ENCODE measurements at regions not wholly inside any gene's neighbourhood (a gene's known extent, or its start where the extent isn't known, plus 50 kb on each side); places are given as distances from the start of the nearest gene placed in this dataset.

DNA sequence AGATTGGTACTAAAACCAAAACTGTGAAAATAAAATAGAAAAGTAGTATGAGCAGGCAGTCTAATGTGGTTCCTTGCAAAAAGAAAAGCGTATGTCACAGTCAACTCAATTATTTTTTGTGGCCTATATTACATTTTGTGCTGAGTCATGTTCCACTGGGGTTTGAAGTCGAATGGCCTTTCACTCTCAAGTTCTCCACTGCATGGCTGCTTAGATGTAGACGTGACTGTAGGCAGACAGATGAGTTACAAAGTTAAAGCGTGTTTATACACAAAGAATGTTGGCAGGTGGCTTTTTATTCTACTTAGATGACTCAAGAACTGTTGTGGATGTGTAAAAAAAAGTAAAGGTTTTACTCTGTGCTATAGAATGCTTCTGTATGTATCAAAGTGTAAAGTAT lies 133.9 kb downstream of the SLITRK6 start:
- no peak for DNase-seq (ENCODE audit: low read depth in 3 of 3)

- DNase-seq (ENCODE audit: low read depth in 3 of 3), result no peak
Measured at GRCh38 chr13:85663856-85664255, 135.4 kb downstream of the SLITRK6 start.

GRCh38 chr13:85662186-85662585 lies 137.0 kb downstream of the SLITRK6 start:
- no peak for DNase-seq (ENCODE audit: low read depth in 3 of 3)

DNA sequence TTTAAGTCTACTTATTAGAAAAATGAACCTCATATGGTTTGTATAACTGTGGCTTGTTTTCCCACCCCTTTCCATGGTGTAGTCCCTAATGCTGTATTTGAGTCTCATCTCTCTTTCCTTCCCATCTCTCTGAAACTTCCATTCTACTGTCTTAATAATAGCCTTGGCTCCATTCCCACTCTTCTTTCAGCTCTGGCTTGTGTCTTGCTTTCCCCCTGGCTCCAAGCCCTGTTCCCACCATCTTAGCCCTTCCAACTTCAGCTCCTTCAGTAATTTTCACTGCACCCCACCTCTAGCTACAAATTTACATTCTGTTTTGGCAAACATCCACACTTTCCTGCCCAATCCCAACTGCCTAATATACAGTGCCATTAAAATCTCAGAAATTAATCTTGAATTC lies 137.5 kb downstream of the SLITRK6 start:
- DNase-seq (ENCODE audit: low read depth in 3 of 3), result no peak

GRCh38 chr13:85659493-85659892 lies 139.7 kb downstream of the SLITRK6 start:
- no peak for DNase-seq (ENCODE audit: low read depth in 3 of 3)

DNA sequence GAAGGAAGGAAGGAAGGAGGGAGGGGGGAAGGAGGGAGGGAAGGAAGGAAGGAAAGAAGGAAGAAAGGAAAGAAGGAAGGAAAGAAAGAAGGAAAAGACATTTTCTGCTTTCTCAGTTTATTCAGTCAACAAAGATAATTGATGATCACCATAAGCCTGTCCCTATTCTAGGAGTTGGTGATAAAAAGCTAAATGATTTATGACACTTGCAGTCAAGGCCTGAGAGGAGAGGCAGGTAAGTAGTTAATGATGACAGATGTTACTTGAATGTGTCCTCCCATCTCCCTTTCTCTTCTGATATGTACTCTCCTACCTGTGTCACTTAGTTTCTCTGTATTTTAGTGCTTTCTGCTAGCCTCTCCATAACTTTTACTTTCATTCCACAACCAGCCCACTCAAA lies 141.3 kb downstream of the SLITRK6 start:
- DNase-seq (ENCODE audit: low read depth in 3 of 3), result no peak

DNA sequence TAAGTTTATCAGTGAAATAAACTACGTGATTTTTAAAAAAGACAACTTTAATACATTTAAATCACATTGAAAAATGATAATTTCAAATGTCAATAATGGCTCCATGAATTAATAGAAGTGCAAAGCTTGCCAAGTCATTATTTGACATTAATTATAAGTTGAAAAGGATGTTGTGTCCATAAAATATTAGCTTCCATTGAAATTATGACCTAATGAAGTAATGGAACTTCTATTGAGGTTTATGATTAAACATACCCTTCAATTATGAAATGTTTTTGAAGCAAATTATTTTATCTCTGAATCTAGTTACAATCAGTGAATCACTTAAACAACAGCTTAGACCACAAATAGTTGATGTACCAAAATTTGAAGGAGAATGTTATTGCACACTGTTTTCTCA lies 144.2 kb downstream of the SLITRK6 start:
- no peak for DNase-seq (ENCODE audit: low read depth in 3 of 3)

DNA sequence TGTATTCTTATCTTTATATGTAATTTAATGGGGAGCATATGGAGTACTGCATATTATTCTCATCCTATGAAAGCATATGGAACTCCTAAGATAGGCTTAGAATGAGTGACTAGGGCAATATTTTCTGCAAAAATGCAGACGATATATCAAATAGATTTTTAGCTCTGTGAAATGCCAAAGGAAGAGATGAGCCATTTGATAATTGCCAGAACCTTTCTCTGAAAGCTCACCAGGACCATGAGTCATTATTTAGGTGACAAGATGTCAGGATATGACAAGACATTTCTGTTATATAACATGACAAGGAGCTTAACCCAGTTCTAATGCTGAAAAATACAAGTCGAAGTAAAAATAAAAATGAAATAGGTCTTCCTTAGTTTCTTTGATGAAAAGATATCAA lies 145.0 kb downstream of the SLITRK6 start:
- DNase-seq (ENCODE audit: low read depth in 3 of 3), result no peak

GRCh38 chr13:85653681-85654080 lies 145.5 kb downstream of the SLITRK6 start:
- no peak for DNase-seq (ENCODE audit: low read depth in 3 of 3)

- no peak for DNase-seq (ENCODE audit: low read depth in 3 of 3)
Measured at GRCh38 chr13:85652491-85652890, 146.7 kb downstream of the SLITRK6 start.

- no peak for DNase-seq (ENCODE audit: low read depth in 3 of 3)
Measured at GRCh38 chr13:85651440-85651839, 147.8 kb downstream of the SLITRK6 start.

DNA sequence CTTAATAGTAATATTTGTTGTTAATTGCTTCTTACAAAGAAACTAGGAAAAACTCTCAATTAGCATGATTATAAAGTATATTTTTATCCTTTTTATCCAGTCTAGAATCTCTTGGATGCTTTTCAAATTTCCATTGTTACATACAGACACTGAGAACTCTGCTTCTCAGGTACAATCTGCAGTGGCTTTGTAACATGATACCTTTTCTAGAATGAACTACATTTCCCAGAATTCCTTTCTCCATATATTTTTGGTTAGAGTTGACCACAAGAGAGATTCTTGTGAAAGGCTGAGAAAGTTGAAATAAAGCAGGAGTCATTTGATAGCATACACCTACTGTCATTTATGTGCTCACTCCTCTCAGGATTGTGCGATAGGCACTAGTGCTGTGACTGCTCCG lies 148.6 kb downstream of the SLITRK6 start:
- no peak for DNase-seq (ENCODE audit: low read depth in 3 of 3)

DNA sequence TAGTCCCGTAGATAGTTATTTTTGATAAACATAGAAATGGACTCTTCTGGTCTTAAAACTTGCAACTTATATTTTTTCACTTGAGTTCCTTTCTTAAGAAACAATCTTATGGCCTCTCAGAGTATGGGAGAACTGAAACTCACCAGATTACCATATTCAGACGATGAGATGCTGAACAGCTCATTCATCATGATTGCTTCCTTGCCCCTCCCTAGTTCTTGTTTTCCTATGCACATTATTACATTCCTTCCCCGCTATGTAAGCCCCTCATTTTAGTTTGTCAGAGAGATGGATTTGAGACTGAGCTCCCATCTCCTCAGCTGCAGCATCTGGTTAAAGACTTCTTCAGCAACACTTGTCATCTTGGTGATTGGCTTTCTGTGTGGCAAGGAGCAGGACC lies 158.5 kb downstream of the SLITRK6 start:
- no peak for DNase-seq (ENCODE audit: low read depth in 3 of 3)

DNA sequence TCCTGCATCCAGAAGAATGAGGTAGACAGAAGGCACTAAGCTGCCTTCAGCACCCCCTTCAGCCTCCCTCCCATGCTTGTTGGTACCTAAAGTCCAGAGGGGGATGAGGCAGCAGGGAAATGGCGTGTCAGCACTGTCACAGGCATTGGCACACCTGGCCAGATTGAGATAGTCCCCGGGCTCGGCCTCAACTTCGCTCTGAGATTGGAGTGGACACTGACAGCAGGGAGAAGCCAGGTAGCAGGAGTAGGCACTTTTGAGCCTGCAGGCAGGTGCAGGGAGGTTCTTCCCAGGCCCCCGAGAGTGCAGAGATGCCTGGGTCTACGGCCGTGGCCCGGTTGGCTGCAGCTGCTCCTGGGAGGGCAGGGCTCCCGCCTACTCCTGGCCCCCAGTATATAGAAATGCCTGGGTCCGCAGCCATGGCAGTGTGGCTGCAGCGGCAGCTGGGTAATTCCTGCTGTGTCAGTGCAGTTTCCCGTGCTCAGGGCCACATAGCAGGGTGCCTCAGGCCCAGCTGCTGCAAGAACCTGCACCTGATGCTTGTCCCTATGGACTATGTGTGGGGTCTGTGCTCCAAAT lies 160.3 kb downstream of the SLITRK6 start:
- no peak for DNase-seq (ENCODE audit: low read depth in 3 of 3)

- no peak for DNase-seq (ENCODE audit: low read depth in 3 of 3)
Measured at GRCh38 chr13:85638265-85638664, 161.0 kb downstream of the SLITRK6 start.

DNA sequence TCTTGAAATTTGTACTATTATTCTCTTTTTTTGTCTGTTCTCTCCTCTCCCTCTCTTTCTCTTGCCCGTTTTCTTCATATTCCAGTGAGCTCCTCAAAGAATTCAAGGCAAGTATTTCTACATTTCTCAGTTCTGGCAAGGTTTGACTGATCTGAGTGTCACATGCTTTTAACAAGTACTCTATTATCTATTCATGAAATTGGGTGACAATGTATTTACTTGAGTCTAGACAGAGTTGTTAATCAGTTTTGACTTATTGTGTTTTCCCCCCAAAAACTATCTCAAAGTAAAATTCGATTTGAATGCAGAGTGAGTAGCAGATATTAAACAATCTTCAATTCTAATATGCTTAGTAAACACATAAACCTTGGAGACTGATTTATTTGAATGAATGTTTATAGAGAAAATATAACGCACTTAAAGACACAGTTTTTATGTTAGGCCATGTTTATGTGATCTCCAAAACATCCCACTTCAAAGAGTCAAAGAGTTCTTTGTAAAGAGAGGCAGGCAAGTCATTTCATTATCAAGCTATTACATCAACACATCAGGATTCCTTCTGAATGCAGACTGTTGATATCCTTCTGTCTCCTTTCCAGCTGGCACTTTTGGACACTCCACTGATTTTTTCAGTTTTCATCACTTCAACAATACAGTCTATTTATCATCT lies 166.6 kb downstream of the SLITRK6 start:
- DNase-seq (ENCODE audit: low read depth in 3 of 3), result no peak

DNA sequence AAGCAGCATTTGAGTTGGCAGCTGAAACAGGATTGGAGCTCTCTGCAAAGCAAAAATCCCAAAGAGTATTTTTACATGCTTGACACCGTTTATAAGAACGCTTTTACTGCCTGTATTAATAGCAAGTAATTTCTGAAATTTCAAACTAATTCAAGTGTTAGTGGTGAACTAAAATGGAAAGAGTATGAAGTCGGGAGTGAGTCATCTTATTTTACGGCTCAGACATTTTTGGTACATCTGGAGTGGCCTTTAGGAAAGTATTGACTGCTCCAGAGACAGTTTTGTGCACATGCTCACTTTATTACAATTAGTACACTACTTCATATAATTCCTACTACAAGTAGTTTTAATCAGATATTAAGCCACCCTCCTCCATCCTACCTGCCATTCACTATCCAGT lies 167.4 kb downstream of the SLITRK6 start:
- DNase-seq (ENCODE audit: low read depth in 3 of 3), result no peak

DNA sequence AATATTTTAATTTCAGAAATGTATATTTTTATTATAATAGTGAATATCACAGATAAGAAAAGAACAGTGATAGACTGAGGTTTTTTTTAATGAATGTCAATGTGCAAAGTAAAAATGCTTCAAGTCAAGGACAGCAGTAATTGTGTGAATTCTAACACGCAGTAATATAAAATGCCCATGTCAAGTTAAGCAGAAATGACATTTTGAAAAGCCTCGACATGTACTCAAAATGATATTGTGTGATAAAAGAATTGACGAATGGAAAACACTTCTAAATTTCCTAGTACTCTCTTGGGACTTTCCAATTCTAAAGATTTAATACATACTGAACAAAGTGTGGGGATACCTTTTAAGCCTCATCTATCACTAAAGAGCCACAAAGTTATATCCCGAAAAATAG lies 172.6 kb downstream of the SLITRK6 start:
- no peak for DNase-seq (ENCODE audit: low read depth in 3 of 3)

DNA sequence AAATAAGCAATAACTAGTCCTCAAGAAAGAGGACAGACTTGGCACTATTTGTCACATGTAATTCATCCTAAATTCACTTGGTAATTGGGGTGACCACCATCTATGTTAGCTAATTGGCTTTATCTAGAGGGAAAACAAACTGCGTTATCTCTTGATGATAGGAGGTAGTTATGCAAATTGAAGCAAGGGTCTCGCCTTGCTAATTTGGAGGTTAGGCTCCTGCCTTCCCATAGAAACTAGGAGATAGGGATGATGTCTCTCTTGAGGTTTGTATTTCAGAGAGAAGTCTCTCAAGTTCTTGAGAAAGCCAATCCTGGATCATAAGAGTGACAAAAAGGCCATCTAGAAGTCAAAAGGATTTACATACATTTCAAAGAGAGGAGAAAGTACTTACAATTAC lies 179.9 kb downstream of the SLITRK6 start:
- DNase-seq (ENCODE audit: low read depth in 3 of 3), result no peak

- no peak for DNase-seq (ENCODE audit: low read depth in 3 of 3)
Measured at GRCh38 chr13:85618521-85618920, 180.7 kb downstream of the SLITRK6 start.

- no peak for DNase-seq (ENCODE audit: low read depth in 3 of 3)
Measured at GRCh38 chr13:85616275-85616674, 182.9 kb downstream of the SLITRK6 start.

- DNase-seq (ENCODE audit: low read depth in 3 of 3), result no peak
Measured at GRCh38 chr13:85615031-85615430, 184.2 kb downstream of the SLITRK6 start.

DNA sequence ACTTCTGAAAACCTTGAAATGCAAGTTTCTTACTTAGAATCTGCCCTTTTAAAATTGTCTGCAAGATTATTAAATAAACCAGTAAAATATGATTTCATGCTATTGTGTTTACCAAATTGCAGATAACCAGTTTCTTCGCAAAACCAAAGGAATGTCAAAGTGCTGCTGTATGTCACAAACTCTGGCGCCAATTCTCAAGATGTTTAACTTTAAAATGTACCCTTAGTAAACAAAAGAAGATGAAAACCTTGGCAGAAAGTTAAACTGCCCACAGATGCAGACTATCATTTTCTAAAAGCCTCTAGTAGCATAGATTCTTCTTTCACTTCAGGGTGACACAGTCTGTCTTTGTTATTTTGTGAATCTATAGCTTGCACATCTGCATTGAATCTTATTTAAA lies 189.2 kb downstream of the SLITRK6 start:
- DNase-seq (ENCODE audit: low read depth in 3 of 3), result no peak

GRCh38 chr13:85608255-85608829 lies 190.9 kb downstream of the SLITRK6 start:
- DNase-seq (ENCODE audit: low read depth in 3 of 3), result no peak
